Adrenal gland (tissue), 5 donors: ENCODE measurements at regions not wholly inside any gene's neighbourhood (a gene's known extent, or its start where the extent isn't known, plus 50 kb on each side); places are given as distances from the start of the nearest gene placed in this dataset.
"Not testable (repeated sequence)": the region's sequence is repeated elsewhere in the genome, so short reads cannot be mapped to it uniquely, and the experiment has no call there.

Experiments
- POLR2A ChIP-seq, 2 donors: fragments of 450-650 bp; IDR thresholded peaks; one replicate each; pipeline ENCODE4 v1.6.1; 2017; ENCODE audit warnings: antibody characterized with exemption in 2 of 2, mild to moderate bottlenecking in 2 of 2, moderate library complexity in 1 of 2
- TF ChIP-seq, protein P1 (sequence below), 6 experiments: fragments of 450-650 bp in 4 of 6; fragments of 200-600 bp in 2 of 6; sonication (generic) in 1 of 6; IDR thresholded peaks; 1 replicate in 5 of 6; 2 replicates in 1 of 6; pipeline versions ENCODE4 v1.5.1 to v1.8.0; 2016 to 2021; ENCODE audit warnings: antibody characterized with exemption in 6 of 6, mild to moderate bottlenecking in 2 of 6, moderate library complexity in 1 of 6
- donor health status: DM: no; HTN: no; CAD: no.

DNA sequence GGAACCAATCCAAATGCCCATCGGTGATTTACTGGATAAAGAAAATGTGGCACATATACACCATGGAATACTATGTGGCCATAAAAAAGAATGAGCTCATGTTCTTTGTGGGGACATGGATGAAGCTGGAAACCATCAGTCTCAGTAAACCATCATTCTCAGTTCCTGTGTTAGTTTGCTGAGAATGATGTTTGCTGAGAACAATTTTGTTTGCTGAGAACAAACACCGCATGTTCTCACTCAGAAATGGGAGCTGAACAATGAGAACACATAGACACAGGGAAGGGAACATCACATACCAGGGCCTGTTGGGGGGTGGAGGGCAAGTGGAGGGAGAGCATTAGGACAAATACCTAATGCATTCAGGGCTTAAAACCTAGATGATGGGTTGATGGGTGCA, 185.5 kb downstream of the ANXA1 start:
- not testable (repeated sequence) for TF ChIP-seq POLR2A (IDR thresholded peaks at IDR 0.05)
- TF ChIP-seq, protein P1, sequence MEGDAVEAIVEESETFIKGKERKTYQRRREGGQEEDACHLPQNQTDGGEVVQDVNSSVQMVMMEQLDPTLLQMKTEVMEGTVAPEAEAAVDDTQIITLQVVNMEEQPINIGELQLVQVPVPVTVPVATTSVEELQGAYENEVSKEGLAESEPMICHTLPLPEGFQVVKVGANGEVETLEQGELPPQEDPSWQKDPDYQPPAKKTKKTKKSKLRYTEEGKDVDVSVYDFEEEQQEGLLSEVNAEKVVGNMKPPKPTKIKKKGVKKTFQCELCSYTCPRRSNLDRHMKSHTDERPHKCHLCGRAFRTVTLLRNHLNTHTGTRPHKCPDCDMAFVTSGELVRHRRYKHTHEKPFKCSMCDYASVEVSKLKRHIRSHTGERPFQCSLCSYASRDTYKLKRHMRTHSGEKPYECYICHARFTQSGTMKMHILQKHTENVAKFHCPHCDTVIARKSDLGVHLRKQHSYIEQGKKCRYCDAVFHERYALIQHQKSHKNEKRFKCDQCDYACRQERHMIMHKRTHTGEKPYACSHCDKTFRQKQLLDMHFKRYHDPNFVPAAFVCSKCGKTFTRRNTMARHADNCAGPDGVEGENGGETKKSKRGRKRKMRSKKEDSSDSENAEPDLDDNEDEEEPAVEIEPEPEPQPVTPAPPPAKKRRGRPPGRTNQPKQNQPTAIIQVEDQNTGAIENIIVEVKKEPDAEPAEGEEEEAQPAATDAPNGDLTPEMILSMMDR (IDR thresholded peaks at IDR 0.05) = not testable (repeated sequence)
